DMS 273 treated with DMSO at 0.1 percent for 48 hours (cell line): ENCODE measurements at regions not wholly inside any gene's neighbourhood (a gene's known extent, or its start where the extent isn't known, plus 50 kb on each side); places are given as distances from the start of the nearest gene placed in this dataset.
"Not testable (repeated sequence)": the region's sequence is repeated elsewhere in the genome, so short reads cannot be mapped to it uniquely, and the experiment has no call there.

ENCODE experiments used
- DNase-seq: peaks from one replicate; lab custom pipeline; 2025; lab: John Stamatoyannopoulos, UW

GRCh38 chr13:68970532-68970931, 1137.1 kb upstream of the ATXN8OS start:
- DNase-seq = no peak

- DNase-seq = no peak
Observed at GRCh38 chr13:68948586-68948985, 1159.0 kb upstream of the ATXN8OS start.

- no peak for DNase-seq
Observed at GRCh38 chr13:68944272-68944671, 1163.4 kb upstream of the ATXN8OS start.

- no peak for DNase-seq
Observed at GRCh38 chr13:68940049-68940448, 1167.6 kb upstream of the ATXN8OS start.

- DNase-seq = no peak
Observed at GRCh38 chr13:68938639-68939038, 1169.0 kb upstream of the ATXN8OS start.

- DNase-seq = no peak
Observed at GRCh38 chr13:68929075-68929745, 1178.4 kb upstream of the ATXN8OS start.

GRCh38 chr13:68927387-68928026, 1180.1 kb upstream of the ATXN8OS start:
- DNase-seq = no peak

- DNase-seq = no peak
Observed at GRCh38 chr13:68923995-68924394, 1183.6 kb upstream of the ATXN8OS start.

GRCh38 chr13:68908879-68909278, 1198.7 kb upstream of the ATXN8OS start:
- DNase-seq = no peak

- DNase-seq = no peak
Observed at GRCh38 chr13:68905186-68905585, 1202.4 kb upstream of the ATXN8OS start.

- DNase-seq = no peak
Observed at GRCh38 chr13:68897331-68897928, 1210.2 kb upstream of the ATXN8OS start.

GRCh38 chr13:68895696-68896095, 1211.9 kb upstream of the ATXN8OS start:
- DNase-seq = no peak

GRCh38 chr13:68893721-68894120, 1213.9 kb upstream of the ATXN8OS start:
- DNase-seq = not testable (repeated sequence)

- DNase-seq = not testable (repeated sequence)
Observed at GRCh38 chr13:68892596-68892995, 1215.0 kb upstream of the ATXN8OS start.

GRCh38 chr13:68890101-68890500, 1217.5 kb upstream of the ATXN8OS start:
- not testable (repeated sequence) for DNase-seq

GRCh38 chr13:68888832-68889231, 1218.8 kb upstream of the ATXN8OS start:
- DNase-seq = no peak

- no peak for DNase-seq
Observed at GRCh38 chr13:68872338-68872737, 1235.3 kb upstream of the ATXN8OS start.

GRCh38 chr13:68851026-68851425, 1256.6 kb upstream of the ATXN8OS start:
- no peak for DNase-seq

GRCh38 chr13:68850160-68850559, 1257.5 kb upstream of the ATXN8OS start:
- DNase-seq = no peak

- no peak for DNase-seq
Observed at GRCh38 chr13:68846663-68847062, 1261.0 kb upstream of the ATXN8OS start.

- DNase-seq = no peak
Observed at GRCh38 chr13:68834375-68834774, 1273.3 kb upstream of the ATXN8OS start.

GRCh38 chr13:68816715-68817114, 1290.9 kb upstream of the ATXN8OS start:
- DNase-seq = no peak

- DNase-seq = no peak
Observed at GRCh38 chr13:68813180-68813796, 1294.3 kb upstream of the ATXN8OS start.
